GM23338 (cell line): ENCODE measurements at regions not wholly inside any gene's neighbourhood (a gene's known extent, or its start where the extent isn't known, plus 50 kb on each side); places are given as distances from the start of the nearest gene placed in this dataset.

Experiments
- ATAC-seq: fragments of 200-7000 bp; cut with Tn5 transposase; 3 replicates; pipeline ENCODE4 v1.9.1; 2020
- DNase-seq: peaks from one replicate; pipeline ENCODE4 v3.0.0-alpha.2; 2015; ENCODE audit warnings: low spot score
- H2AFZ ChIP-seq: fragments of 200-600 bp; sonication (generic); 2 replicates; pipeline ENCODE4 v1.8.0; 2016; ENCODE audit warnings: antibody characterized with exemption, mild to moderate bottlenecking, moderate library complexity
- H3F3A ChIP-seq: fragments of 200-600 bp; sonication (generic); replicated peaks from 2 replicates; pipeline ENCODE4 v1.8.0; 2017; ENCODE audit warnings: antibody characterized with exemption, mixed run types, low read depth
- H3K27ac ChIP-seq: fragments of 200-600 bp; sonication (generic); 2 replicates; pipeline ENCODE4 v1.6.1; 2016; ENCODE audit warnings: low read depth
- H3K27me3 ChIP-seq: fragments of 200-600 bp; sonication (generic); 2 replicates; pipeline ENCODE4 v1.8.0; 2016; ENCODE audit warnings: mild to moderate bottlenecking, mixed run types, moderate library complexity; ENCODE audit not compliant: insufficient read depth
- H3K36me3 ChIP-seq: fragments of 200-600 bp; sonication (generic); 2 replicates; pipeline ENCODE4 v1.8.0; 2016; ENCODE audit warnings: mild to moderate bottlenecking; ENCODE audit not compliant: insufficient read depth
- H3K4me1 ChIP-seq: fragments of 200-600 bp; sonication (generic); 2 replicates; pipeline ENCODE4 v1.8.0; 2016; ENCODE audit warnings: mild to moderate bottlenecking, moderate library complexity; ENCODE audit not compliant: insufficient read depth
- H3K4me2 ChIP-seq: fragments of 200-600 bp; sonication (generic); 2 replicates; pipeline ENCODE4 v1.7.1; 2017; ENCODE audit warnings: mixed run types
- H3K4me3 ChIP-seq: fragments of 200-600 bp; sonication (generic); 2 replicates; pipeline ENCODE4 v1.6.1; 2016; ENCODE audit warnings: mixed run types
- H3K79me2 ChIP-seq: fragments of 200-600 bp; sonication (generic); replicated peaks from 2 replicates; pipeline ENCODE4 v1.8.0; 2017; ENCODE audit warnings: mild to moderate bottlenecking; ENCODE audit not compliant: insufficient read depth
- H3K9me2 ChIP-seq: fragments of 200-600 bp; sonication (generic); 2 replicates; pipeline ENCODE4 v1.8.0; 2017; ENCODE audit not compliant: insufficient read depth
- H4K20me1 ChIP-seq: fragments of 200-600 bp; sonication (generic); replicated peaks from 2 replicates; pipeline ENCODE4 v1.8.0; 2017; ENCODE audit warnings: mild to moderate bottlenecking; ENCODE audit not compliant: insufficient read depth
- H3K27ac Mint-ChIP-seq: 2 replicates; pipeline ENCODE4 v1.8.0; 2020; ENCODE audit warnings: inconsistent platforms, mild to moderate bottlenecking, moderate library complexity, mixed read lengths
- H3K27me3 Mint-ChIP-seq: 3 replicates; pipeline ENCODE4 v1.8.0; 2022; ENCODE audit warnings: low read depth, mild to moderate bottlenecking, moderate library complexity, mixed read lengths, inconsistent platforms; ENCODE audit not compliant: insufficient read depth, poor library complexity
- H3K36me3 Mint-ChIP-seq: 3 replicates; pipeline ENCODE4 v1.8.0; 2021; ENCODE audit warnings: low read depth, mild to moderate bottlenecking, inconsistent platforms, moderate library complexity, mixed read lengths
- H3K4me1 Mint-ChIP-seq: 3 replicates; pipeline ENCODE4 v1.8.0; 2020; ENCODE audit warnings: mild to moderate bottlenecking, inconsistent platforms, mixed read lengths
- H3K4me3 Mint-ChIP-seq: 3 replicates; pipeline ENCODE4 v1.8.0; 2021; ENCODE audit warnings: moderate library complexity, mild to moderate bottlenecking, inconsistent platforms, mixed read lengths
- H3K9me3 Mint-ChIP-seq: 3 replicates; pipeline ENCODE4 v1.8.0; 2020; ENCODE audit warnings: moderate library complexity, mild to moderate bottlenecking, inconsistent platforms, mixed read lengths
- CREB1 ChIP-seq: fragments of 250-450 bp; sonication (Bioruptor Pico); IDR thresholded peaks from 2 replicates; pipeline ENCODE4 v1.5.0; 2020; ENCODE audit warnings: low read depth, mild to moderate bottlenecking, moderate library complexity
- EZH2 ChIP-seq: fragments of 200-600 bp; sonication (generic); IDR thresholded peaks from one replicate; pipeline ENCODE4 v1.8.0; 2017; ENCODE audit warnings: antibody characterized with exemption, mild to moderate bottlenecking, low read depth; ENCODE audit not compliant: unreplicated experiment
- EZH2phosphoT487 ChIP-seq: fragments of 200-600 bp; sonication (generic); IDR thresholded peaks from one replicate; pipeline ENCODE4 v1.8.1; 2018; ENCODE audit warnings: antibody characterized with exemption; ENCODE audit not compliant: unreplicated experiment
- JUNB ChIP-seq: IDR thresholded peaks from one replicate; pipeline ENCODE4 v1.6.1; 2016; ENCODE audit warnings: antibody characterized with exemption; ENCODE audit not compliant: unreplicated experiment
- NANOG ChIP-seq: IDR thresholded peaks from 2 replicates; pipeline ENCODE4 v1.6.1; 2016; ENCODE audit warnings: antibody characterized with exemption, borderline replicate concordance
- POLR2AphosphoS5 ChIP-seq: IDR thresholded peaks from 2 replicates; pipeline ENCODE4 v1.6.1; 2016; ENCODE audit warnings: antibody characterized with exemption, low read depth
- STAT1 ChIP-seq: IDR thresholded peaks from one replicate; pipeline ENCODE4 v1.6.1; 2016; ENCODE audit warnings: antibody characterized with exemption; ENCODE audit not compliant: unreplicated experiment
- ZNF114 ChIP-seq: fragments of 250-450 bp; sonication (Bioruptor Pico); IDR thresholded peaks from 2 replicates; pipeline ENCODE4 v1.5.0; 2020; ENCODE audit warnings: mild to moderate bottlenecking, moderate library complexity
- ZNF331 ChIP-seq: fragments of 250-450 bp; sonication (Bioruptor Pico); IDR thresholded peaks from 2 replicates; pipeline ENCODE4 v1.5.0; 2020; ENCODE audit warnings: low read depth, mild to moderate bottlenecking, moderate library complexity
- TF ChIP-seq, protein P1 (sequence below): IDR thresholded peaks from one replicate; pipeline ENCODE4 v1.6.1; 2018; ENCODE audit warnings: antibody characterized with exemption; ENCODE audit not compliant: unreplicated experiment
- TF ChIP-seq, protein P2 (sequence below): IDR thresholded peaks from 2 replicates; pipeline ENCODE4 v1.6.1; 2016; ENCODE audit warnings: antibody characterized with exemption
- TF ChIP-seq, protein P3 (sequence below), 2 experiments: fragments of 200-600 bp in 1 of 2; sonication (generic) in 1 of 2; conservative IDR thresholded peaks; 2 replicates each; pipeline versions ENCODE4 v1.5.1 to v1.6.1; 2016 to 2017; ENCODE audit warnings: antibody characterized with exemption in 2 of 2, low read depth in 2 of 2, mild to moderate bottlenecking in 2 of 2, moderate library complexity in 1 of 2
- TF ChIP-seq, protein P4 (sequence below): fragments of 250-450 bp; sonication (Bioruptor Pico); IDR thresholded peaks from 2 replicates; pipeline ENCODE4 v1.5.0; 2020; ENCODE audit warnings: mild to moderate bottlenecking, moderate library complexity

DNA sequence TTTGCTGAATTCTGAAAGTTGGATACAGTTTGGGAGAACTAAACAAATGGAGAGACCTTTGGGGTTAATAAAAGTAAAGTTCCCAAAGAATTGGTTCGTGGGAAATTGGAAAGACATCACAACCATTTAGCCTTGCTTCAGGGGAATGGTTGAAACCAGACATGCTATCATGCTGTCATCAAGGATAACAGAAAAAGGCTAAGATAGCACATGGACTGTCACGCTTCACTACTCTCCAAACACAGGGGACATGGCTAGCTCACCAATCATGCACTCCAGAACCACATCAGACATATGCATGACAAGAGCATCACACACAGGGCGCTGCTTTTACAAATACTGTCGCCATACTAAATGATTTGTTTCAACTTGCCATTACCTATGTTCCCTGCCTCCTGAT lies 671.7 kb upstream of the ROBO1 start:
- Histone ChIP-seq H3K9me2 (peaks cover 8% of the 10 kb centered on the region; the same call in 1 of the 2 replicates), H3F3A (no peaks in the 10 kb centered on the region), H3K27ac (no peak overlapping the region), H3K27me3 (no peaks in the 10 kb centered on the region), H2AFZ (no peak overlapping the region), H3K4me2 (no peak overlapping the region), H3K4me1 (no peaks in the 10 kb centered on the region; the same call in 1 of the 2 replicates), H4K20me1 (no peaks in the 10 kb centered on the region), H3K4me3 (no peak overlapping the region), H3K36me3 (no peaks in the 10 kb centered on the region), H3K79me2 (no peaks in the 10 kb centered on the region)
- no peak overlapping the region for H3K4me3 Mint-ChIP-seq
- no peak for TF ChIP-seq ZNF114
- TF ChIP-seq ZNF331 (CRISPR knock-in tag) = no peak
- no peak for TF ChIP-seq JUNB
- TF ChIP-seq, protein P1, sequence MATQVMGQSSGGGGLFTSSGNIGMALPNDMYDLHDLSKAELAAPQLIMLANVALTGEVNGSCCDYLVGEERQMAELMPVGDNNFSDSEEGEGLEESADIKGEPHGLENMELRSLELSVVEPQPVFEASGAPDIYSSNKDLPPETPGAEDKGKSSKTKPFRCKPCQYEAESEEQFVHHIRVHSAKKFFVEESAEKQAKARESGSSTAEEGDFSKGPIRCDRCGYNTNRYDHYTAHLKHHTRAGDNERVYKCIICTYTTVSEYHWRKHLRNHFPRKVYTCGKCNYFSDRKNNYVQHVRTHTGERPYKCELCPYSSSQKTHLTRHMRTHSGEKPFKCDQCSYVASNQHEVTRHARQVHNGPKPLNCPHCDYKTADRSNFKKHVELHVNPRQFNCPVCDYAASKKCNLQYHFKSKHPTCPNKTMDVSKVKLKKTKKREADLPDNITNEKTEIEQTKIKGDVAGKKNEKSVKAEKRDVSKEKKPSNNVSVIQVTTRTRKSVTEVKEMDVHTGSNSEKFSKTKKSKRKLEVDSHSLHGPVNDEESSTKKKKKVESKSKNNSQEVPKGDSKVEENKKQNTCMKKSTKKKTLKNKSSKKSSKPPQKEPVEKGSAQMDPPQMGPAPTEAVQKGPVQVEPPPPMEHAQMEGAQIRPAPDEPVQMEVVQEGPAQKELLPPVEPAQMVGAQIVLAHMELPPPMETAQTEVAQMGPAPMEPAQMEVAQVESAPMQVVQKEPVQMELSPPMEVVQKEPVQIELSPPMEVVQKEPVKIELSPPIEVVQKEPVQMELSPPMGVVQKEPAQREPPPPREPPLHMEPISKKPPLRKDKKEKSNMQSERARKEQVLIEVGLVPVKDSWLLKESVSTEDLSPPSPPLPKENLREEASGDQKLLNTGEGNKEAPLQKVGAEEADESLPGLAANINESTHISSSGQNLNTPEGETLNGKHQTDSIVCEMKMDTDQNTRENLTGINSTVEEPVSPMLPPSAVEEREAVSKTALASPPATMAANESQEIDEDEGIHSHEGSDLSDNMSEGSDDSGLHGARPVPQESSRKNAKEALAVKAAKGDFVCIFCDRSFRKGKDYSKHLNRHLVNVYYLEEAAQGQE = no peak
- no peak for TF ChIP-seq EZH2
- TF ChIP-seq POLR2AphosphoS5 = no peak
- TF ChIP-seq CREB1 (CRISPR knock-in tag) = no peak
- TF ChIP-seq, protein P2, sequence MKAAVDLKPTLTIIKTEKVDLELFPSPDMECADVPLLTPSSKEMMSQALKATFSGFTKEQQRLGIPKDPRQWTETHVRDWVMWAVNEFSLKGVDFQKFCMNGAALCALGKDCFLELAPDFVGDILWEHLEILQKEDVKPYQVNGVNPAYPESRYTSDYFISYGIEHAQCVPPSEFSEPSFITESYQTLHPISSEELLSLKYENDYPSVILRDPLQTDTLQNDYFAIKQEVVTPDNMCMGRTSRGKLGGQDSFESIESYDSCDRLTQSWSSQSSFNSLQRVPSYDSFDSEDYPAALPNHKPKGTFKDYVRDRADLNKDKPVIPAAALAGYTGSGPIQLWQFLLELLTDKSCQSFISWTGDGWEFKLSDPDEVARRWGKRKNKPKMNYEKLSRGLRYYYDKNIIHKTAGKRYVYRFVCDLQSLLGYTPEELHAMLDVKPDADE = no peak
- TF ChIP-seq EZH2phosphoT487 = no peak
- no peak for TF ChIP-seq STAT1
- TF ChIP-seq, protein P3, sequence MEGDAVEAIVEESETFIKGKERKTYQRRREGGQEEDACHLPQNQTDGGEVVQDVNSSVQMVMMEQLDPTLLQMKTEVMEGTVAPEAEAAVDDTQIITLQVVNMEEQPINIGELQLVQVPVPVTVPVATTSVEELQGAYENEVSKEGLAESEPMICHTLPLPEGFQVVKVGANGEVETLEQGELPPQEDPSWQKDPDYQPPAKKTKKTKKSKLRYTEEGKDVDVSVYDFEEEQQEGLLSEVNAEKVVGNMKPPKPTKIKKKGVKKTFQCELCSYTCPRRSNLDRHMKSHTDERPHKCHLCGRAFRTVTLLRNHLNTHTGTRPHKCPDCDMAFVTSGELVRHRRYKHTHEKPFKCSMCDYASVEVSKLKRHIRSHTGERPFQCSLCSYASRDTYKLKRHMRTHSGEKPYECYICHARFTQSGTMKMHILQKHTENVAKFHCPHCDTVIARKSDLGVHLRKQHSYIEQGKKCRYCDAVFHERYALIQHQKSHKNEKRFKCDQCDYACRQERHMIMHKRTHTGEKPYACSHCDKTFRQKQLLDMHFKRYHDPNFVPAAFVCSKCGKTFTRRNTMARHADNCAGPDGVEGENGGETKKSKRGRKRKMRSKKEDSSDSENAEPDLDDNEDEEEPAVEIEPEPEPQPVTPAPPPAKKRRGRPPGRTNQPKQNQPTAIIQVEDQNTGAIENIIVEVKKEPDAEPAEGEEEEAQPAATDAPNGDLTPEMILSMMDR (conservative IDR thresholded peaks at IDR 0.05; ENCODE audit: low read depth in 2 of 2) = no peak
- TF ChIP-seq, protein P4, sequence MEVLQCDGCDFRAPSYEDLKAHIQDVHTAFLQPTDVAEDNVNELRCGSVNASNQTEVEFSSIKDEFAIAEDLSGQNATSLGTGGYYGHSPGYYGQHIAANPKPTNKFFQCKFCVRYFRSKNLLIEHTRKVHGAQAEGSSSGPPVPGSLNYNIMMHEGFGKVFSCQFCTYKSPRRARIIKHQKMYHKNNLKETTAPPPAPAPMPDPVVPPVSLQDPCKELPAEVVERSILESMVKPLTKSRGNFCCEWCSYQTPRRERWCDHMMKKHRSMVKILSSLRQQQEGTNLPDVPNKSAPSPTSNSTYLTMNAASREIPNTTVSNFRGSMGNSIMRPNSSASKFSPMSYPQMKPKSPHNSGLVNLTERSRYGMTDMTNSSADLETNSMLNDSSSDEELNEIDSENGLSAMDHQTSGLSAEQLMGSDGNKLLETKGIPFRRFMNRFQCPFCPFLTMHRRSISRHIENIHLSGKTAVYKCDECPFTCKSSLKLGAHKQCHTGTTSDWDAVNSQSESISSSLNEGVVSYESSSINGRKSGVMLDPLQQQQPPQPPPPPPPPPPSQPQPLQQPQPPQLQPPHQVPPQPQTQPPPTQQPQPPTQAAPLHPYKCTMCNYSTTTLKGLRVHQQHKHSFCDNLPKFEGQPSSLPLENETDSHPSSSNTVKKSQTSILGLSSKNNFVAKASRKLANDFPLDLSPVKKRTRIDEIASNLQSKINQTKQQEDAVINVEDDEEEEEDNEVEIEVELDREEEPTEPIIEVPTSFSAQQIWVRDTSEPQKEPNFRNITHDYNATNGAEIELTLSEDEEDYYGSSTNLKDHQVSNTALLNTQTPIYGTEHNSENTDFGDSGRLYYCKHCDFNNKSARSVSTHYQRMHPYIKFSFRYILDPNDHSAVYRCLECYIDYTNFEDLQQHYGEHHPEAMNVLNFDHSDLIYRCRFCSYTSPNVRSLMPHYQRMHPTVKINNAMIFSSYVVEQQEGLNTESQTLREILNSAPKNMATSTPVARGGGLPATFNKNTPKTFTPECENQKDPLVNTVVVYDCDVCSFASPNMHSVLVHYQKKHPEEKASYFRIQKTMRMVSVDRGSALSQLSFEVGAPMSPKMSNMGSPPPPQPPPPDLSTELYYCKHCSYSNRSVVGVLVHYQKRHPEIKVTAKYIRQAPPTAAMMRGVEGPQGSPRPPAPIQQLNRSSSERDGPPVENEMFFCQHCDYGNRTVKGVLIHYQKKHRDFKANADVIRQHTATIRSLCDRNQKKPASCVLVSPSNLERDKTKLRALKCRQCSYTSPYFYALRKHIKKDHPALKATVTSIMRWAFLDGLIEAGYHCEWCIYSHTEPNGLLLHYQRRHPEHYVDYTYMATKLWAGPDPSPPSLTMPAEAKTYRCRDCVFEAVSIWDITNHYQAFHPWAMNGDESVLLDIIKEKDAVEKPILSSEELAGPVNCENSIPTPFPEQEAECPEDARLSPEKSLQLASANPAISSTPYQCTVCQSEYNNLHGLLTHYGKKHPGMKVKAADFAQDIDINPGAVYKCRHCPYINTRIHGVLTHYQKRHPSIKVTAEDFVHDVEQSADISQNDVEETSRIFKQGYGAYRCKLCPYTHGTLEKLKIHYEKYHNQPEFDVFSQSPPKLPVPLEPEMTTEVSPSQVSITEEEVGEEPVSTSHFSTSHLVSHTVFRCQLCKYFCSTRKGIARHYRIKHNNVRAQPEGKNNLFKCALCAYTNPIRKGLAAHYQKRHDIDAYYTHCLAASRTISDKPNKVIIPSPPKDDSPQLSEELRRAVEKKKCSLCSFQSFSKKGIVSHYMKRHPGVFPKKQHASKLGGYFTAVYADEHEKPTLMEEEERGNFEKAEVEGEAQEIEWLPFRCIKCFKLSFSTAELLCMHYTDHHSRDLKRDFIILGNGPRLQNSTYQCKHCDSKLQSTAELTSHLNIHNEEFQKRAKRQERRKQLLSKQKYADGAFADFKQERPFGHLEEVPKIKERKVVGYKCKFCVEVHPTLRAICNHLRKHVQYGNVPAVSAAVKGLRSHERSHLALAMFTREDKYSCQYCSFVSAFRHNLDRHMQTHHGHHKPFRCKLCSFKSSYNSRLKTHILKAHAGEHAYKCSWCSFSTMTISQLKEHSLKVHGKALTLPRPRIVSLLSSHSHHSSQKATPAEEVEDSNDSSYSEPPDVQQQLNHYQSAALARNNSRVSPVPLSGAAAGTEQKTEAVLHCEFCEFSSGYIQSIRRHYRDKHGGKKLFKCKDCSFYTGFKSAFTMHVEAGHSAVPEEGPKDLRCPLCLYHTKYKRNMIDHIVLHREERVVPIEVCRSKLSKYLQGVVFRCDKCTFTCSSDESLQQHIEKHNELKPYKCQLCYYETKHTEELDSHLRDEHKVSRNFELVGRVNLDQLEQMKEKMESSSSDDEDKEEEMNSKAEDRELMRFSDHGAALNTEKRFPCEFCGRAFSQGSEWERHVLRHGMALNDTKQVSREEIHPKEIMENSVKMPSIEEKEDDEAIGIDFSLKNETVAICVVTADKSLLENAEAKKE (CRISPR knock-in tag) = no peak
- TF ChIP-seq NANOG = no peak
- DNase-seq = no peak
- no peaks in the 10 kb centered on the region for H3K36me3 Mint-ChIP-seq
- H3K27ac Mint-ChIP-seq = no peak overlapping the region
- ATAC-seq = no peak
- H3K9me3 Mint-ChIP-seq = no peaks in the 10 kb centered on the region
- H3K27me3 Mint-ChIP-seq = no peaks in the 10 kb centered on the region
- peaks cover 2% of the 10 kb centered on the region; the same call in 2 of the 3 replicates for H3K4me1 Mint-ChIP-seq
